ENCODE measurements at regions not wholly inside any gene's neighbourhood (a gene's known extent, or its start where the extent isn't known, plus 50 kb on each side); places are given as distances from the start of the nearest gene placed in this dataset.

GRCh38 chr4:18508786-18509185 lies 487.2 kb upstream of the LCORL start:
- Histone ChIP-seq H3K36me3 (ENCODE audit: insufficient read depth, low read length) (no peaks in the 10 kb centered on the region), H3K9me3 (ENCODE audit: insufficient read depth, low read depth, low read length) (no peaks in the 10 kb centered on the region), H3K4me3 (ENCODE audit: low read length) (no peak overlapping the region), H3K27ac (ENCODE audit: low read depth, low read length) (no peak overlapping the region), H3K9ac (ENCODE audit: low read depth, low read length) (no peak overlapping the region), H3K4me1 (ENCODE audit: insufficient read depth, low read length) (peaks cover 17% of the 10 kb centered on the region), H3K27me3 (ENCODE audit: insufficient read depth, low read length) (no peaks in the 10 kb centered on the region)
- WGBS, result 68% methylated on average over 2 of the region's 2 CpGs

GRCh38 chr4:18480928-18481327 lies 459.4 kb upstream of the LCORL start:
- H3K27ac ChIP-seq (ENCODE audit: low read depth, low read length), result no peak overlapping the region
- no peaks in the 10 kb centered on the region for H3K27me3 ChIP-seq (ENCODE audit: insufficient read depth, low read length)
- H3K4me3 ChIP-seq (ENCODE audit: low read length), result no peak overlapping the region
- H3K9me3 ChIP-seq (ENCODE audit: insufficient read depth, low read depth, low read length), result peaks cover 14% of the 10 kb centered on the region; the same call in 1 of the 2 replicates
- no peaks in the 10 kb centered on the region for H3K36me3 ChIP-seq (ENCODE audit: insufficient read depth, low read length)
- peaks cover 4% of the 10 kb centered on the region; the same call in 1 of the 2 replicates for H3K4me1 ChIP-seq (ENCODE audit: insufficient read depth, low read length)
- no peak overlapping the region for H3K9ac ChIP-seq (ENCODE audit: low read depth, low read length)

- Histone ChIP-seq H3K9ac (ENCODE audit: low read depth, low read length) (no peak overlapping the region), H3K27me3 (ENCODE audit: insufficient read depth, low read length) (no peaks in the 10 kb centered on the region), H3K27ac (ENCODE audit: low read depth, low read length) (no peak overlapping the region), H3K36me3 (ENCODE audit: insufficient read depth, low read length) (no peaks in the 10 kb centered on the region), H3K9me3 (ENCODE audit: insufficient read depth, low read depth, low read length) (peaks cover 14% of the 10 kb centered on the region; the same call in 1 of the 2 replicates), H3K4me1 (ENCODE audit: insufficient read depth, low read length) (peaks cover 4% of the 10 kb centered on the region; the same call in 1 of the 2 replicates), H3K4me3 (ENCODE audit: low read length) (no peak overlapping the region)
These were observed 458.8 kb upstream of the LCORL start for GRCh38 chr4:18480342-18480741.

GRCh38 chr4:18479825-18480224 lies 458.3 kb upstream of the LCORL start:
- WGBS, result 93% methylated on average over 2 of the region's 3 CpGs
- Histone ChIP-seq H3K9me3 (ENCODE audit: insufficient read depth, low read depth, low read length) (peaks cover 14% of the 10 kb centered on the region; the same call in 1 of the 2 replicates), H3K9ac (ENCODE audit: low read depth, low read length) (no peak overlapping the region), H3K36me3 (ENCODE audit: insufficient read depth, low read length) (no peaks in the 10 kb centered on the region), H3K27ac (ENCODE audit: low read depth, low read length) (no peak overlapping the region), H3K4me1 (ENCODE audit: insufficient read depth, low read length) (peaks cover 4% of the 10 kb centered on the region; the same call in 1 of the 2 replicates), H3K27me3 (ENCODE audit: insufficient read depth, low read length) (no peaks in the 10 kb centered on the region), H3K4me3 (ENCODE audit: low read length) (no peak overlapping the region)

GRCh38 chr4:18463987-18464559 lies 442.5 kb upstream of the LCORL start:
- H3K27me3 ChIP-seq (ENCODE audit: insufficient read depth, low read length), result no peaks in the 10 kb centered on the region
- H3K9me3 ChIP-seq (ENCODE audit: insufficient read depth, low read depth, low read length), result no peaks in the 10 kb centered on the region
- no peak overlapping the region for H3K4me3 ChIP-seq (ENCODE audit: low read length)
- no peaks in the 10 kb centered on the region for H3K4me1 ChIP-seq (ENCODE audit: insufficient read depth, low read length)
- no peak overlapping the region for H3K9ac ChIP-seq (ENCODE audit: low read depth, low read length)
- H3K27ac ChIP-seq (ENCODE audit: low read depth, low read length), result no peak overlapping the region
- H3K36me3 ChIP-seq (ENCODE audit: insufficient read depth, low read length), result no peaks in the 10 kb centered on the region
- 56% methylated on average over 4 of the region's 4 CpGs for WGBS

- Histone ChIP-seq H3K9me3 (ENCODE audit: insufficient read depth, low read depth, low read length) (no peaks in the 10 kb centered on the region), H3K4me3 (ENCODE audit: low read length) (no peak overlapping the region), H3K27me3 (ENCODE audit: insufficient read depth, low read length) (no peaks in the 10 kb centered on the region), H3K27ac (ENCODE audit: low read depth, low read length) (no peak overlapping the region), H3K4me1 (ENCODE audit: insufficient read depth, low read length) (no peaks in the 10 kb centered on the region), H3K9ac (ENCODE audit: low read depth, low read length) (no peak overlapping the region), H3K36me3 (ENCODE audit: insufficient read depth, low read length) (no peaks in the 10 kb centered on the region)
- 94% methylated on average over 3 of the region's 3 CpGs for WGBS
These were observed 436.9 kb upstream of the LCORL start for GRCh38 chr4:18458465-18458864.

- WGBS, result 80% methylated on average over 3 of the region's 3 CpGs
These were observed 432.8 kb upstream of the LCORL start for GRCh38 chr4:18454349-18454748.

GRCh38 chr4:18445110-18445509 lies 423.6 kb upstream of the LCORL start:
- Histone ChIP-seq H3K4me3 (ENCODE audit: low read length) (no peak overlapping the region), H3K9ac (ENCODE audit: low read depth, low read length) (no peak overlapping the region), H3K4me1 (ENCODE audit: insufficient read depth, low read length) (peaks cover 7% of the 10 kb centered on the region; the same call in 1 of the 2 replicates), H3K36me3 (ENCODE audit: insufficient read depth, low read length) (no peaks in the 10 kb centered on the region), H3K27ac (ENCODE audit: low read depth, low read length) (no peak overlapping the region), H3K9me3 (ENCODE audit: insufficient read depth, low read depth, low read length) (peaks cover 12% of the 10 kb centered on the region; the same call in 1 of the 2 replicates), H3K27me3 (ENCODE audit: insufficient read depth, low read length) (no peaks in the 10 kb centered on the region)
- 94% methylated on average over 3 of the region's 4 CpGs for WGBS

More at GRCh38 chr4:18454349-18454748, 432.8 kb upstream of the LCORL start:
- no peaks in the 10 kb centered on the region for H3K27me3 ChIP-seq (ENCODE audit: insufficient read depth, low read length)
- no peaks in the 10 kb centered on the region for H3K4me1 ChIP-seq (ENCODE audit: insufficient read depth, low read length)
- no peak overlapping the region for H3K4me3 ChIP-seq (ENCODE audit: low read length)
- H3K27ac ChIP-seq (ENCODE audit: low read depth, low read length), result no peak overlapping the region
- H3K9me3 ChIP-seq (ENCODE audit: insufficient read depth, low read depth, low read length), result no peaks in the 10 kb centered on the region
- no peaks in the 10 kb centered on the region for H3K36me3 ChIP-seq (ENCODE audit: insufficient read depth, low read length)
- no peak overlapping the region for H3K9ac ChIP-seq (ENCODE audit: low read depth, low read length)

GRCh38 chr4:18444206-18444605 lies 422.7 kb upstream of the LCORL start:
- no peak overlapping the region for H3K27ac ChIP-seq (ENCODE audit: low read depth, low read length)
- WGBS, result 97% methylated on average over 3 of the region's 3 CpGs
- peaks cover 7% of the 10 kb centered on the region; the same call in 1 of the 2 replicates for H3K4me1 ChIP-seq (ENCODE audit: insufficient read depth, low read length)
- H3K27me3 ChIP-seq (ENCODE audit: insufficient read depth, low read length), result no peaks in the 10 kb centered on the region
- peaks cover 12% of the 10 kb centered on the region; the same call in 1 of the 2 replicates for H3K9me3 ChIP-seq (ENCODE audit: insufficient read depth, low read depth, low read length)
- H3K36me3 ChIP-seq (ENCODE audit: insufficient read depth, low read length), result no peaks in the 10 kb centered on the region
- H3K9ac ChIP-seq (ENCODE audit: low read depth, low read length), result no peak overlapping the region
- no peak overlapping the region for H3K4me3 ChIP-seq (ENCODE audit: low read length)

GRCh38 chr4:18442957-18443356 lies 421.4 kb upstream of the LCORL start:
- no peaks in the 10 kb centered on the region for H3K27me3 ChIP-seq (ENCODE audit: insufficient read depth, low read length)
- peaks cover 7% of the 10 kb centered on the region; the same call in 1 of the 2 replicates for H3K4me1 ChIP-seq (ENCODE audit: insufficient read depth, low read length)
- peaks cover 12% of the 10 kb centered on the region; the same call in 1 of the 2 replicates for H3K9me3 ChIP-seq (ENCODE audit: insufficient read depth, low read depth, low read length)
- H3K27ac ChIP-seq (ENCODE audit: low read depth, low read length), result no peak overlapping the region
- no CpG with 5 or more reads among the region's 1 CpG for WGBS
- H3K9ac ChIP-seq (ENCODE audit: low read depth, low read length), result no peak overlapping the region
- H3K4me3 ChIP-seq (ENCODE audit: low read length), result no peak overlapping the region
- no peaks in the 10 kb centered on the region for H3K36me3 ChIP-seq (ENCODE audit: insufficient read depth, low read length)

GRCh38 chr4:18441676-18442075 lies 420.1 kb upstream of the LCORL start:
- H3K9ac ChIP-seq (ENCODE audit: low read depth, low read length), result no peak overlapping the region
- H3K9me3 ChIP-seq (ENCODE audit: insufficient read depth, low read depth, low read length), result peaks cover 12% of the 10 kb centered on the region; the same call in 1 of the 2 replicates
- no peak overlapping the region for H3K4me3 ChIP-seq (ENCODE audit: low read length)
- H3K27ac ChIP-seq (ENCODE audit: low read depth, low read length), result no peak overlapping the region
- 98% methylated on average over 2 of the region's 2 CpGs for WGBS
- no peaks in the 10 kb centered on the region for H3K27me3 ChIP-seq (ENCODE audit: insufficient read depth, low read length)
- H3K36me3 ChIP-seq (ENCODE audit: insufficient read depth, low read length), result no peaks in the 10 kb centered on the region
- H3K4me1 ChIP-seq (ENCODE audit: insufficient read depth, low read length), result peaks cover 7% of the 10 kb centered on the region; the same call in 1 of the 2 replicates

- Histone ChIP-seq H3K27me3 (ENCODE audit: insufficient read depth, low read length) (no peaks in the 10 kb centered on the region), H3K36me3 (ENCODE audit: insufficient read depth, low read length) (no peaks in the 10 kb centered on the region), H3K4me3 (ENCODE audit: low read length) (no peak overlapping the region), H3K27ac (ENCODE audit: low read depth, low read length) (no peak overlapping the region), H3K9ac (ENCODE audit: low read depth, low read length) (no peak overlapping the region), H3K4me1 (ENCODE audit: insufficient read depth, low read length) (peaks cover 7% of the 10 kb centered on the region; the same call in 1 of the 2 replicates), H3K9me3 (ENCODE audit: insufficient read depth, low read depth, low read length) (peaks cover 12% of the 10 kb centered on the region; the same call in 1 of the 2 replicates)
- whole genome bisulfite sequencing, result no CpG with 5 or more reads among the region's 3 CpGs
These were observed 419.6 kb upstream of the LCORL start for GRCh38 chr4:18441203-18441590.

All from HUES64 (cell line).